CD4-positive, alpha-beta T cell (primary cell): ENCODE measurements at regions not wholly inside any gene's neighbourhood (a gene's known extent, or its start where the extent isn't known, plus 50 kb on each side); places are given as distances from the start of the nearest gene placed in this dataset.

ENCODE experiments used
- ATAC-seq: fragments of 200-7000 bp; cut with Tn5 transposase; one replicate; pipeline ENCODE4 v1.10.0; 2022; ENCODE audit warnings: mild to moderate bottlenecking; ENCODE audit not compliant: poor library complexity
- CTCF ChIA-PET: fragments of 350-600 bp; sonication (Branson Sonifier 250); formaldehyde crosslinking; loops from one replicate; lab custom pipeline; 2021; ENCODE audit warnings: antibody characterized with exemption, inconsistent platforms; lab: Charles Lee
- POLR2A ChIA-PET: fragments of 350-600 bp; sonication (Branson Sonifier 250); formaldehyde crosslinking; loops from one replicate; lab custom pipeline; 2021; ENCODE audit warnings: antibody characterized with exemption, inconsistent platforms; lab: Charles Lee
- DNase-seq, 14 experiments: peaks; one replicate each; pipeline ENCODE4 v3.0.0-alpha.2; 2013 to 2020; ENCODE audit warnings: mixed read lengths in 2 of 14
- H3K27ac ChIP-seq, 2 donors: one replicate each; pipeline versions ENCODE4 v1.5.1 to v1.7.0; 2013; ENCODE audit warnings: low read length in 2 of 2, low read depth in 1 of 2, mild to moderate bottlenecking in 1 of 2
- H3K27me3 ChIP-seq, 2 experiments: 1 replicate in 1 of 2; 2 replicates in 1 of 2; pipeline versions ENCODE4 v1.6.1 to v1.7.0; 2013; ENCODE audit warnings: low read length in 2 of 2, control low read depth in 1 of 2, mild to moderate bottlenecking in 1 of 2, moderate library complexity in 1 of 2; ENCODE audit not compliant: insufficient read depth in 2 of 2, control insufficient read depth in 1 of 2
- H3K36me3 ChIP-seq: one replicate; pipeline ENCODE4 v1.6.1; 2013; ENCODE audit warnings: low read length, control low read depth; ENCODE audit not compliant: insufficient read depth
- H3K4me1 ChIP-seq: one replicate; pipeline ENCODE4 v1.6.1; 2013; ENCODE audit warnings: low read length, control low read depth; ENCODE audit not compliant: insufficient read depth
- H3K4me3 ChIP-seq: one replicate; pipeline ENCODE4 v1.5.1; 2013; ENCODE audit warnings: mild to moderate bottlenecking, low read length, moderate library complexity
- H3K9me3 ChIP-seq, 2 experiments: 1 replicate in 1 of 2; 2 replicates in 1 of 2; pipeline versions ENCODE4 v1.6.1 to v1.7.0; 2013; ENCODE audit warnings: low read length in 2 of 2, mild to moderate bottlenecking in 2 of 2, control low read depth in 1 of 2, moderate library complexity in 1 of 2; ENCODE audit not compliant: control insufficient read depth in 1 of 2, insufficient read depth in 1 of 2
- H3K27ac Mint-ChIP-seq: one replicate; pipeline ENCODE4 v1.8.0; 2020; ENCODE audit warnings: mixed read lengths
- H3K27me3 Mint-ChIP-seq: one replicate; pipeline ENCODE4 v1.8.0; 2021; ENCODE audit warnings: mixed read lengths
- H3K36me3 Mint-ChIP-seq: one replicate; pipeline ENCODE4 v1.8.0; 2021; ENCODE audit warnings: low read depth, mixed read lengths
- H3K4me1 Mint-ChIP-seq: one replicate; pipeline ENCODE4 v1.8.0; 2021; ENCODE audit warnings: low read depth, mixed read lengths
- H3K4me3 Mint-ChIP-seq: one replicate; pipeline ENCODE4 v1.8.0; 2020; ENCODE audit warnings: mild to moderate bottlenecking, mixed read lengths
- H3K9me3 Mint-ChIP-seq: one replicate; pipeline ENCODE4 v1.8.0; 2020; ENCODE audit warnings: mixed read lengths
- CTCF ChIP-seq: fragments of 200-600 bp; IDR thresholded peaks from one replicate; pipeline ENCODE4 v1.8.0; 2022; ENCODE audit warnings: antibody characterized with exemption, mild to moderate bottlenecking
- intact Hi-C, 2 experiments: fragments of 100-400 bp; cut with DNase I in 1 of 2; cut with micrococcal nuclease in 1 of 2; formaldehyde crosslinking; loops; one replicate each; pipeline versions ENCODE4 v1.15.1 to v1.9.0; 2023 to 2025; cut with DNase I, micrococcal nuclease

DNA sequence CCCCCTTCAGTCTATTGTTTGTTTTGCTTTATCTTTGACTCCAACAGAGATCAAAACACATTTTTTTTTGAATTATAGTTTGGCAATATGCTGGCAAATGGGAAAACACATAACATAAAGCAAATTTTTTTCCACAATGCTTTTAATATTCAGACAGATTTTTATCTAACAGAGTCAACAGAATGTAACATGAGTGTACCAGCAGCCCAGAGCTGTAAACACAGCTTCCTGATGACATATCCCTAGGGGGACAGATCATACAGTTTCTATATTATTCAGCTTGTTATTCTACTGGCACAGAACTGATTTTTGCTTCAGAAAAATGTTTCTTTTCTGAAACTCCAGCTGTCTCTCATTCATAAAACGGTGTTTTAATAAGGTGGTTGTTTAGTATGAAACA lies 168.8 kb downstream of the OLFM4 start:
- Histone ChIP-seq H3K4me3 (no peak overlapping the region), H3K27me3 (peaks cover 10 to 16% of the 10 kb centered on the region in 2 experiments), H3K4me1 (no peaks in the 10 kb centered on the region), H3K9me3 (peaks cover 0 to 20% of the 10 kb centered on the region in 2 experiments), H3K36me3 (no peaks in the 10 kb centered on the region), H3K27ac (no peak overlapping the region)
- Mint-ChIP-seq H3K27me3 (peaks cover 19% of the 10 kb centered on the region), H3K27ac (no peak overlapping the region), H3K36me3 (no peaks in the 10 kb centered on the region), H3K4me3 (no peak overlapping the region), H3K4me1 (no peaks in the 10 kb centered on the region), H3K9me3 (no peaks in the 10 kb centered on the region)
- no peak for TF ChIP-seq CTCF
- no peak for DNase-seq
- intact Hi-C loops = no loop called here
- no peak for ATAC-seq
- CTCF ChIA-PET = no interaction called here
- POLR2A ChIA-PET = no interaction called here

GRCh38 chr13:53198017-53198416 lies 169.4 kb downstream of the OLFM4 start:
- Histone ChIP-seq H3K4me1 (no peaks in the 10 kb centered on the region), H3K27me3 (peaks cover 10 to 22% of the 10 kb centered on the region in 2 experiments), H3K4me3 (no peak overlapping the region), H3K27ac (no peak overlapping the region), H3K9me3 (peaks cover 0 to 20% of the 10 kb centered on the region in 2 experiments), H3K36me3 (no peaks in the 10 kb centered on the region)
- intact Hi-C loops = no loop called here
- H3K27me3 Mint-ChIP-seq = peaks cover 24% of the 10 kb centered on the region
- ChIA-PET CTCF (no interaction called here), POLR2A (no interaction called here)
- no peak overlapping the region for H3K4me3 Mint-ChIP-seq
- H3K4me1 Mint-ChIP-seq = no peaks in the 10 kb centered on the region
- ATAC-seq = no peak
- H3K27ac Mint-ChIP-seq = no peak overlapping the region
- H3K36me3 Mint-ChIP-seq = no peaks in the 10 kb centered on the region
- no peaks in the 10 kb centered on the region for H3K9me3 Mint-ChIP-seq
- DNase-seq = no peak
- no peak for TF ChIP-seq CTCF

GRCh38 chr13:53198736-53199135 lies 170.1 kb downstream of the OLFM4 start:
- H3K36me3 ChIP-seq = no peaks in the 10 kb centered on the region
- intact Hi-C loops = no loop called here
- no peaks in the 10 kb centered on the region for H3K9me3 Mint-ChIP-seq
- no peak overlapping the region for H3K27ac Mint-ChIP-seq
- no peak overlapping the region for H3K4me3 ChIP-seq
- ATAC-seq (no peak), DNase-seq (no peak)
- no peak overlapping the region for H3K4me3 Mint-ChIP-seq
- TF ChIP-seq CTCF = no peak
- no peaks in the 10 kb centered on the region for H3K36me3 Mint-ChIP-seq
- H3K4me1 Mint-ChIP-seq = no peaks in the 10 kb centered on the region
- POLR2A ChIA-PET = no interaction called here
- peaks cover 10 to 22% of the 10 kb centered on the region in 2 experiments for H3K27me3 ChIP-seq
- CTCF ChIA-PET = no interaction called here
- H3K27me3 Mint-ChIP-seq = peaks cover 30% of the 10 kb centered on the region
- H3K4me1 ChIP-seq = no peaks in the 10 kb centered on the region
- peaks cover 0 to 20% of the 10 kb centered on the region in 2 experiments for H3K9me3 ChIP-seq
- no peak overlapping the region for H3K27ac ChIP-seq
